PFSK-1 (cell line): ENCODE measurements at regions not wholly inside any gene's neighbourhood (a gene's known extent, or its start where the extent isn't known, plus 50 kb on each side); places are given as distances from the start of the nearest gene placed in this dataset.

ENCODE experiments used
- FOXP2 ChIP-seq: optimal IDR thresholded peaks from 2 replicates; pipeline ENCODE3; 2011; ENCODE audit warnings: borderline replicate concordance, control low read depth, inconsistent platforms; ENCODE audit not compliant: insufficient read depth; ENCODE audit errors: extremely low read length, extremely low read depth
- POLR2AphosphoS5 ChIP-seq: IDR thresholded peaks from 2 replicates; pipeline ENCODE4 v1.6.1; 2012; ENCODE audit warnings: low read depth, mild to moderate bottlenecking, control low read depth, low read length, moderate library complexity
- REST ChIP-seq, 2 experiments: IDR thresholded peaks; 2 replicates each; pipeline versions ENCODE4 v1.6.1 to v1.8.0; 2011 to 2012; ENCODE audit warnings: low read depth in 2 of 2, low read length in 2 of 2, control low read depth in 1 of 2, inconsistent platforms in 1 of 2, mild to moderate bottlenecking in 1 of 2, moderate library complexity in 1 of 2; ENCODE audit not compliant: insufficient read depth in 1 of 2
- SIN3A ChIP-seq: IDR thresholded peaks from 2 replicates; pipeline ENCODE4 v1.6.1; 2012; ENCODE audit warnings: mild to moderate bottlenecking, low read length, moderate library complexity, borderline replicate concordance; ENCODE audit not compliant: insufficient read depth
- TAF1 ChIP-seq: IDR thresholded peaks from 2 replicates; pipeline ENCODE4 v1.6.1; 2012; ENCODE audit warnings: low read length, control low read depth, borderline replicate concordance; ENCODE audit not compliant: insufficient read depth

- TF ChIP-seq SIN3A (no peak), REST (IDR thresholded peaks at IDR 0.05; ENCODE audit: insufficient read depth in 1 of 2, low read depth in 2 of 2, low read length in 2 of 2) (no peak), FOXP2 (no peak), POLR2AphosphoS5 (no peak), TAF1 (no peak)
Observed at GRCh38 chr10:120368927-120369326, 88.1 kb upstream of the PLPP4 start.

- no peak for TF ChIP-seq REST (IDR thresholded peaks at IDR 0.05; ENCODE audit: insufficient read depth in 1 of 2, low read depth in 2 of 2, low read length in 2 of 2)
- TF ChIP-seq POLR2AphosphoS5 = no peak
- no peak for TF ChIP-seq TAF1
- no peak for TF ChIP-seq FOXP2
- no peak for TF ChIP-seq SIN3A
Observed at GRCh38 chr10:120369856-120370276, 87.2 kb upstream of the PLPP4 start.

- TF ChIP-seq SIN3A = no peak
- TF ChIP-seq TAF1 = no peak
- no peak for TF ChIP-seq POLR2AphosphoS5
- no peak for TF ChIP-seq REST (IDR thresholded peaks at IDR 0.05; ENCODE audit: insufficient read depth in 1 of 2, low read depth in 2 of 2, low read length in 2 of 2)
- no peak for TF ChIP-seq FOXP2
Observed at GRCh38 chr10:120371856-120372255, 85.2 kb upstream of the PLPP4 start.

- TF ChIP-seq POLR2AphosphoS5 (no peak), FOXP2 (no peak), REST (IDR thresholded peaks at IDR 0.05; ENCODE audit: insufficient read depth in 1 of 2, low read depth in 2 of 2, low read length in 2 of 2) (no peak), TAF1 (no peak), SIN3A (no peak)
Observed at GRCh38 chr10:120372917-120373316, 84.1 kb upstream of the PLPP4 start.

GRCh38 chr10:120375666-120376065 lies 81.4 kb upstream of the PLPP4 start:
- no peak for TF ChIP-seq FOXP2
- TF ChIP-seq REST (IDR thresholded peaks at IDR 0.05; ENCODE audit: insufficient read depth in 1 of 2, low read depth in 2 of 2, low read length in 2 of 2) = no peak
- TF ChIP-seq TAF1 = no peak
- TF ChIP-seq SIN3A = no peak
- no peak for TF ChIP-seq POLR2AphosphoS5
